Small intestine (tissue), 7 donors: ENCODE measurements at regions not wholly inside any gene's neighbourhood (a gene's known extent, or its start where the extent isn't known, plus 50 kb on each side); places are given as distances from the start of the nearest gene placed in this dataset.
"Not testable (repeated sequence)": the region's sequence is repeated elsewhere in the genome, so short reads cannot be mapped to it uniquely, and the experiment has no call there.

ENCODE experiments used
- DNase-seq, 2 donors: peaks; one replicate each; pipeline versions ENCODE4 v3.0.0 to v3.0.0-alpha.2; 2013
- FAIRE-seq: peaks from 2 replicates; lab custom pipeline; 2012; peaks lifted over from hg19 to GRCh38; lab: Jason Lieb, UNC
- H3K27ac ChIP-seq, 3 donors: one replicate each; pipeline ENCODE4 v1.5.1; 2013; ENCODE audit warnings: low read length in 2 of 3, mild to moderate bottlenecking in 2 of 3, control low read depth in 1 of 3, inconsistent platforms in 1 of 3, low read depth in 1 of 3, moderate library complexity in 1 of 3
- H3K27me3 ChIP-seq, 3 donors: one replicate each; pipeline ENCODE4 v1.6.1; 2013; ENCODE audit warnings: low read length in 3 of 3, inconsistent platforms in 1 of 3; ENCODE audit not compliant: control insufficient read depth in 3 of 3, insufficient read depth in 3 of 3
- H3K36me3 ChIP-seq, 3 donors: one replicate each; pipeline ENCODE4 v1.6.1; 2013; ENCODE audit warnings: low read length in 3 of 3, inconsistent platforms in 1 of 3, low read depth in 1 of 3, mild to moderate bottlenecking in 1 of 3, moderate library complexity in 1 of 3; ENCODE audit not compliant: control insufficient read depth in 3 of 3, insufficient read depth in 2 of 3
- H3K4me1 ChIP-seq, 3 donors: one replicate each; pipeline ENCODE4 v1.6.1; 2013; ENCODE audit warnings: low read length in 2 of 3, inconsistent platforms in 1 of 3, low read depth in 1 of 3, mild to moderate bottlenecking in 1 of 3, moderate library complexity in 1 of 3; ENCODE audit not compliant: control insufficient read depth in 3 of 3, insufficient read depth in 2 of 3
- H3K4me3 ChIP-seq, 3 donors: one replicate each; pipeline ENCODE4 v1.5.1; 2013; ENCODE audit warnings: low read length in 3 of 3, control low read depth in 1 of 3, inconsistent platforms in 1 of 3, low read depth in 1 of 3, mild to moderate bottlenecking in 1 of 3, moderate library complexity in 1 of 3
- H3K9me3 ChIP-seq, 2 donors: one replicate each; pipeline ENCODE4 v1.6.1; 2013; ENCODE audit warnings: low read depth in 1 of 2, low read length in 1 of 2; ENCODE audit not compliant: control insufficient read depth in 2 of 2, insufficient read depth in 1 of 2
- WGBS, 3 donors: extraction: QIAGEN DNeasy Blood & Tissue Kit; methylation state at CpG; one replicate each; pipeline ENCODE4 v1.1.7; 2013; 5-methylcytosine and 5-hydroxymethylcytosine counted together
- donor health status: healthy with polysubstance abuse.
- donor health status: control.
- donor health status: control.
- donor health status: Bipolar disorder and iron deficiency.
- donor health status: healthy.

- H3K9me3 ChIP-seq: peaks cover 0 to 22% of the 10 kb centered on the region in 2 donors
- no peaks in the 10 kb centered on the region for H3K27me3 ChIP-seq
- peaks cover 0 to 2% (median 0%) of the 10 kb centered on the region in 3 donors for H3K4me1 ChIP-seq
- H3K36me3 ChIP-seq: peaks cover 0 to 2% (median 0%) of the 10 kb centered on the region in 3 donors
- H3K4me3 ChIP-seq: no peak overlapping the region
- FAIRE-seq (no peak), DNase-seq (no peak)
- no peak overlapping the region for H3K27ac ChIP-seq
These were observed 211.1 kb downstream of the ZIC5 start for GRCh38 chr13:99760456-99760855.

- no peak for DNase-seq
- no peak for FAIRE-seq
- H3K4me3 ChIP-seq: no peak overlapping the region
- H3K4me1 ChIP-seq: peaks cover 0 to 3% (median 0%) of the 10 kb centered on the region in 3 donors
- no peak overlapping the region for H3K27ac ChIP-seq
- H3K9me3 ChIP-seq: peaks cover 0 to 13% of the 10 kb centered on the region in 2 donors
- peaks cover 0 to 4% (median 0%) of the 10 kb centered on the region in 3 donors for H3K36me3 ChIP-seq
- no peaks in the 10 kb centered on the region for H3K27me3 ChIP-seq
- 96 to 99% (median 97%) methylated on average over 2 of the region's 2 CpGs for WGBS, 3 donors
These were observed 212.4 kb downstream of the ZIC5 start for GRCh38 chr13:99759163-99759552.

GRCh38 chr13:99758460-99759162 lies 213.0 kb downstream of the ZIC5 start:
- H3K27me3 ChIP-seq: no peaks in the 10 kb centered on the region
- H3K4me3 ChIP-seq: no peak overlapping the region
- peaks cover 0 to 4% (median 0%) of the 10 kb centered on the region in 3 donors for H3K36me3 ChIP-seq
- peaks cover 0 to 8% of the 10 kb centered on the region in 2 donors for H3K9me3 ChIP-seq
- DNase-seq (no peak), FAIRE-seq (no peak)
- WGBS, 3 donors: 70 to 87% (median 75%) methylated on average over 6 of the region's 6 CpGs
- H3K4me1 ChIP-seq: peaks cover 0 to 3% (median 0%) of the 10 kb centered on the region in 3 donors
- no peak overlapping the region for H3K27ac ChIP-seq

- Histone ChIP-seq H3K27ac (no peak overlapping the region), H3K4me3 (no peak overlapping the region), H3K27me3 (no peaks in the 10 kb centered on the region), H3K9me3 (peaks cover 0 to 5% of the 10 kb centered on the region in 2 donors), H3K36me3 (peaks cover 0 to 4% (median 0%) of the 10 kb centered on the region in 3 donors), H3K4me1 (peaks cover 0 to 3% (median 0%) of the 10 kb centered on the region in 3 donors)
- DNase-seq (no peak), FAIRE-seq (no peak)
- WGBS, 3 donors: 83 to 91% (median 90%) methylated on average over 8 of the region's 8 CpGs
These were observed 213.7 kb downstream of the ZIC5 start for GRCh38 chr13:99757756-99758459.

- Histone ChIP-seq H3K4me3 (no peak overlapping the region), H3K36me3 (peaks cover 0 to 4% (median 0%) of the 10 kb centered on the region in 3 donors), H3K4me1 (peaks cover 0 to 10% (median 4%) of the 10 kb centered on the region in 3 donors), H3K27me3 (no peaks in the 10 kb centered on the region), H3K27ac (no peak overlapping the region), H3K9me3 (peaks cover 0 to 2% of the 10 kb centered on the region in 2 donors)
- FAIRE-seq (no peak), DNase-seq (no peak)
- WGBS, 3 donors: 85 to 93% (median 88%) methylated on average over 2 of the region's 2 CpGs
These were observed 215.3 kb downstream of the ZIC5 start for GRCh38 chr13:99756281-99756680.

- not testable (repeated sequence) for DNase-seq, H3K36me3 ChIP-seq, H3K4me3 ChIP-seq, H3K27me3 ChIP-seq, H3K27ac ChIP-seq, H3K9me3 ChIP-seq, FAIRE-seq
- WGBS, 3 donors: 93 to 96% (median 93%) methylated on average over 16 to 18 of the region's 18 CpGs
- peaks cover 0 to 10% (median 4%) of the 10 kb centered on the region in 3 donors for H3K4me1 ChIP-seq
These were observed 216.8 kb downstream of the ZIC5 start for GRCh38 chr13:99754750-99755149.

- H3K4me3 ChIP-seq: no peak overlapping the region
- H3K27ac ChIP-seq: peak overlapping the region in 2 of 3 donors; percentile 74 to 78
- no peaks in the 10 kb centered on the region for H3K9me3 ChIP-seq
- no peaks in the 10 kb centered on the region for H3K27me3 ChIP-seq
- 87 to 96% (median 89%) methylated on average over 2 of the region's 2 CpGs for WGBS, 3 donors
- DNase-seq (no peak), FAIRE-seq (no peak)
- peaks cover 0 to 6% (median 0%) of the 10 kb centered on the region in 3 donors for H3K36me3 ChIP-seq
- H3K4me1 ChIP-seq: peaks cover 0 to 10% (median 4%) of the 10 kb centered on the region in 3 donors
These were observed 219.2 kb downstream of the ZIC5 start for GRCh38 chr13:99752373-99752772.

GRCh38 chr13:99751517-99752199 lies 219.9 kb downstream of the ZIC5 start:
- Histone ChIP-seq H3K4me3 (no peak overlapping the region), H3K9me3 (no peaks in the 10 kb centered on the region), H3K36me3 (peaks cover 0 to 6% (median 0%) of the 10 kb centered on the region in 3 donors), H3K27me3 (no peaks in the 10 kb centered on the region), H3K4me1 (peaks cover 0 to 10% (median 4%) of the 10 kb centered on the region in 3 donors), H3K27ac (peak overlapping the region in 2 of 3 donors; percentile 74 to 78)
- DNase-seq (peak; percentile 43 to 92), FAIRE-seq (no peak)
- 18 to 60% (median 48%) methylated on average over 10 of the region's 10 CpGs for WGBS, 3 donors
